Neural crest cell (in vitro differentiated cells): ENCODE measurements at regions not wholly inside any gene's neighbourhood (a gene's known extent, or its start where the extent isn't known, plus 50 kb on each side); places are given as distances from the start of the nearest gene placed in this dataset.

Experiments used
- DNase-seq: peaks from one replicate; pipeline ENCODE4 v3.0.0; 2021; ENCODE audit warnings: low read depth, mixed read lengths, low spot score
- H3K27ac Mint-ChIP-seq: one replicate; pipeline ENCODE4 v1.8.0; 2021; ENCODE audit warnings: mild to moderate bottlenecking, mixed read lengths; ENCODE audit not compliant: unreplicated experiment
- H3K27me3 Mint-ChIP-seq: 2 replicates; pipeline ENCODE4 v1.8.0; 2021; ENCODE audit warnings: low read depth, mild to moderate bottlenecking, mixed read lengths
- H3K36me3 Mint-ChIP-seq: 2 replicates; pipeline ENCODE4 v1.8.0; 2021; ENCODE audit warnings: low read depth, mild to moderate bottlenecking, mixed read lengths
- H3K4me1 Mint-ChIP-seq: 2 replicates; pipeline ENCODE4 v1.8.0; 2021; ENCODE audit warnings: mixed read lengths
- H3K4me3 Mint-ChIP-seq: one replicate; pipeline ENCODE4 v1.8.0; 2021; ENCODE audit warnings: mild to moderate bottlenecking, mixed read lengths
- H3K9me3 Mint-ChIP-seq: 2 replicates; pipeline ENCODE4 v1.8.0; 2021; ENCODE audit warnings: mixed read lengths
- TF ChIP-seq, protein P1 (sequence below): fragments of 200-600 bp; sonication (generic); conservative IDR thresholded peaks from 2 replicates; pipeline ENCODE4 v1.5.0; 2021; ENCODE audit warnings: antibody characterized with exemption, mild to moderate bottlenecking

DNA sequence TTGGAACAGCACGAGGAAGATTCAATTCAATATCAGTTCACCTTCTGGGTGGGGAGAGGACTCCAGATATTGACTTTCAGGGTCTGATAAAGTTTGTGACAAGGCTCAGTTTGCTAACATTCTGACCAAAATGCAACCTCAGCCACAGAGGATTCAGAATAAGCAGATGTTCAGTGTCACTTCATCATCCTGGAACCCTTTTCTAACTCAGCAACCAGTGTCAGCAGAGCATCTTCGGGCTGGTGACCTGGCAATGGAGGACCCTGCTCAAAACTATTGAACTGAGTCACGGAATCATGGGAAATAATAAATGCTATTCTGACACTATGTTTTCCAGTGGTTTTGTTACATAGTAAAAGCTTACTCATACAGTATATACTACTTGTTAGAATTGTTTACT, 433.4 kb upstream of the CFAP20DC start:
- H3K4me3 Mint-ChIP-seq, result no peak overlapping the region
- peaks cover 5% of the 10 kb centered on the region for H3K4me1 Mint-ChIP-seq
- TF ChIP-seq, protein P1, sequence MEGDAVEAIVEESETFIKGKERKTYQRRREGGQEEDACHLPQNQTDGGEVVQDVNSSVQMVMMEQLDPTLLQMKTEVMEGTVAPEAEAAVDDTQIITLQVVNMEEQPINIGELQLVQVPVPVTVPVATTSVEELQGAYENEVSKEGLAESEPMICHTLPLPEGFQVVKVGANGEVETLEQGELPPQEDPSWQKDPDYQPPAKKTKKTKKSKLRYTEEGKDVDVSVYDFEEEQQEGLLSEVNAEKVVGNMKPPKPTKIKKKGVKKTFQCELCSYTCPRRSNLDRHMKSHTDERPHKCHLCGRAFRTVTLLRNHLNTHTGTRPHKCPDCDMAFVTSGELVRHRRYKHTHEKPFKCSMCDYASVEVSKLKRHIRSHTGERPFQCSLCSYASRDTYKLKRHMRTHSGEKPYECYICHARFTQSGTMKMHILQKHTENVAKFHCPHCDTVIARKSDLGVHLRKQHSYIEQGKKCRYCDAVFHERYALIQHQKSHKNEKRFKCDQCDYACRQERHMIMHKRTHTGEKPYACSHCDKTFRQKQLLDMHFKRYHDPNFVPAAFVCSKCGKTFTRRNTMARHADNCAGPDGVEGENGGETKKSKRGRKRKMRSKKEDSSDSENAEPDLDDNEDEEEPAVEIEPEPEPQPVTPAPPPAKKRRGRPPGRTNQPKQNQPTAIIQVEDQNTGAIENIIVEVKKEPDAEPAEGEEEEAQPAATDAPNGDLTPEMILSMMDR, result no peak
- DNase-seq, result no peak
- peaks cover 2% of the 10 kb centered on the region for H3K9me3 Mint-ChIP-seq
- no peak overlapping the region for H3K27ac Mint-ChIP-seq
- no peaks in the 10 kb centered on the region for H3K36me3 Mint-ChIP-seq
- no peaks in the 10 kb centered on the region for H3K27me3 Mint-ChIP-seq

DNA sequence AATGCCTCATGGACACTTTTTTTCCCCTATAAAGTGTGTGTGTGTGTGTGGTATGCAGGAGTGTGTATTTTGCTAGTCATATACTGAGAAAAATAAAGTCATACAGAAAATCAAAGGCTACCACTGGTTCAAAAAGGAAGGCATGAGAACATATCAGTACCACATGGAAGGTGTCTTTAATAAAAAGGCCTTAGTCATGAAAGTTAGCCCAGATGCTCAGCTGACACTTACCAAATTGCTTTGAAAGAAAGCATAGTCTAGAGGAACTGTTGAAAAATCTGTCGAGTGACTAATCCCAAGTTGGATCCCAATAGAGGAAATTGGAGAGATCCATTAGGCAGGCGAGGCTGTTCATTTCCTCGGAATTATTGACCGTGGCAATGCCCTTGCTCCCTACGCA, 432.9 kb upstream of the CFAP20DC start:
- no peaks in the 10 kb centered on the region for H3K27me3 Mint-ChIP-seq
- H3K4me1 Mint-ChIP-seq, result peaks cover 5% of the 10 kb centered on the region
- no peak overlapping the region for H3K27ac Mint-ChIP-seq
- no peak overlapping the region for H3K4me3 Mint-ChIP-seq
- no peaks in the 10 kb centered on the region for H3K36me3 Mint-ChIP-seq
- TF ChIP-seq, protein P1, result no peak
- DNase-seq, result no peak
- H3K9me3 Mint-ChIP-seq, result peaks cover 2% of the 10 kb centered on the region

DNA sequence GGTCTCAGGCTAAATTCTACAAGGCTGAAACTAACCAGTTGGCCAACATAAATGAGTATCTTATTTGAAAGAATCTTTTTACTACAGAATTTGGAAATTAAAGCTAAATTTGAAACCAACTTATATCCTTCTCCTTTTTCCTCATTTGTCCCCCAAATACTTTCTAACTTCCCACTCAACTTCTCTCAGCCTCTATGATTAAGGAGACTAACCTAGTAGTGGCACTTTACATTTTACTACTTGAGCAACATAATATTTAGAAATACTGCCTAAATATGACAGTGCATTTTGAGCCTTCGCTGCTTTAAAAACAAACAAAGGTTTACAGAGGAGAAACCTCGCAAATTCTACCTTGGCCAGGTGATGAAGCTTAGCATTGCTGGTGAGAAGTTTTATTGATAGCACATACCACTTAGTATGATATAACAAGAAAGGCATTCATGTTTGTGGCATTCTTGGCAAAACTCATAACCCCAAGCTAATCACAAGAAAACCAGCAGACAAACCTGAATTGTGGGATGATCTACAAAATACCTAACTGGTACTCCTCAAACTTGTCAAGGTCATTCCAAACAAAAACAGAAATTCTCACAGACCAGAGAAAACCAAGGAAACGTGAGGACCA, 432.1 kb upstream of the CFAP20DC start:
- H3K36me3 Mint-ChIP-seq, result no peaks in the 10 kb centered on the region
- H3K9me3 Mint-ChIP-seq, result peaks cover 2% of the 10 kb centered on the region
- H3K27me3 Mint-ChIP-seq, result no peaks in the 10 kb centered on the region
- peaks cover 5% of the 10 kb centered on the region for H3K4me1 Mint-ChIP-seq
- no peak for DNase-seq
- no peak overlapping the region for H3K4me3 Mint-ChIP-seq
- TF ChIP-seq, protein P1, result no peak
- no peak overlapping the region for H3K27ac Mint-ChIP-seq

DNA sequence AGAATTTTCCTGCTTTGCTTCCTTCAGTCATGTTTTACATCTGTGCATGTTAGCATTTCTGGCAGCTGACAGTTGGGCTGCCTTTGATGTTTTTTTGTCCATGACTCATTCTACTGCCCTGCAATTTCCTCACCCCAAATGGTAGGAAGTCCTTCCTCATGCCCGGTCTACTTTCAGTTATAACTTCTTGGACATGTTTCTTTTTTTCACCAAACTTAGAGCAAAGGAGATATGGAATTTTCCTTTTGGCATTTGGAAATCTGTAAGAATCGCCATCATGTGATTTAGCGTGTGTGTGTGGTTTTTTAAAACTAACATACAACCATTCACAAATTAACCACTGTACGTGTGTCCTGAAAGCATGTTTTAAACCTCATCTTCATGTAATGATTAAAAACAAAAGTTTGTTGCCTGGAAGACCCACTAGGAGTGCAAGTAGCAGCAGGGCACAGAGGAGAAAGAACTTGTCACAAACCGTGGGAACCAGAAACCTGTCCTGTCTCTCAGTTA, 430.7 kb upstream of the CFAP20DC start:
- no peak overlapping the region for H3K4me3 Mint-ChIP-seq
- H3K9me3 Mint-ChIP-seq, result no peaks in the 10 kb centered on the region
- no peak overlapping the region for H3K27ac Mint-ChIP-seq
- no peaks in the 10 kb centered on the region for H3K27me3 Mint-ChIP-seq
- no peaks in the 10 kb centered on the region for H3K36me3 Mint-ChIP-seq
- no peak for DNase-seq
- peaks cover 5% of the 10 kb centered on the region for H3K4me1 Mint-ChIP-seq
- TF ChIP-seq, protein P1, result no peak

DNA sequence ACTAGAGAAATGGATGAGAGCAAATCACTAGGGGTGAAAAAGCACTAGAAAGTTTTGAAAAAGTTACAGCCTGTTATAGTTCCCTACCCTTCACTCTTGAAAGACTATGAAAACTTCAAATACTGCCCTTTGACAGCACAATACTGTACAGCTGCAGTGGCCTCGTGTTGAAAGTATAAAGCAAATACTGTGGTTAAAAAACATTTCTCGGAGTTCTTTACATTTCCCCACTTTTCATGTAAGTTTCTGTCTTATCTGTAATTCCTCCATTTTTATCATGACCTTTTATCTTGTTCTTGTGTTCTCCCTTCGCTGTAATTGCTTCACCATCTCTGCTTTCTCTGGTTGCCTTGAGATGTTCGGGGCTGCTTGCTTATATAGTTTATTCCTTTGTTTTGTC, 423.8 kb upstream of the CFAP20DC start:
- Mint-ChIP-seq H3K27me3 (no peaks in the 10 kb centered on the region), H3K9me3 (peaks cover 20% of the 10 kb centered on the region), H3K4me1 (peaks cover 6% of the 10 kb centered on the region), H3K4me3 (no peak overlapping the region), H3K27ac (no peak overlapping the region), H3K36me3 (no peaks in the 10 kb centered on the region)
- DNase-seq, result no peak
- TF ChIP-seq, protein P1, result no peak
